ENCODE measurements at regions not wholly inside any gene's neighbourhood (a gene's known extent, or its start where the extent isn't known, plus 50 kb on each side); places are given as distances from the start of the nearest gene placed in this dataset.

GRCh38 chr5:109558952-109559351, 130.8 kb upstream of the MAN2A1 start:
- TF ChIP-seq, protein P1, sequence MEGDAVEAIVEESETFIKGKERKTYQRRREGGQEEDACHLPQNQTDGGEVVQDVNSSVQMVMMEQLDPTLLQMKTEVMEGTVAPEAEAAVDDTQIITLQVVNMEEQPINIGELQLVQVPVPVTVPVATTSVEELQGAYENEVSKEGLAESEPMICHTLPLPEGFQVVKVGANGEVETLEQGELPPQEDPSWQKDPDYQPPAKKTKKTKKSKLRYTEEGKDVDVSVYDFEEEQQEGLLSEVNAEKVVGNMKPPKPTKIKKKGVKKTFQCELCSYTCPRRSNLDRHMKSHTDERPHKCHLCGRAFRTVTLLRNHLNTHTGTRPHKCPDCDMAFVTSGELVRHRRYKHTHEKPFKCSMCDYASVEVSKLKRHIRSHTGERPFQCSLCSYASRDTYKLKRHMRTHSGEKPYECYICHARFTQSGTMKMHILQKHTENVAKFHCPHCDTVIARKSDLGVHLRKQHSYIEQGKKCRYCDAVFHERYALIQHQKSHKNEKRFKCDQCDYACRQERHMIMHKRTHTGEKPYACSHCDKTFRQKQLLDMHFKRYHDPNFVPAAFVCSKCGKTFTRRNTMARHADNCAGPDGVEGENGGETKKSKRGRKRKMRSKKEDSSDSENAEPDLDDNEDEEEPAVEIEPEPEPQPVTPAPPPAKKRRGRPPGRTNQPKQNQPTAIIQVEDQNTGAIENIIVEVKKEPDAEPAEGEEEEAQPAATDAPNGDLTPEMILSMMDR (IDR thresholded peaks at IDR 0.05): no peak
- no peak for TF ChIP-seq POLR2AphosphoS5 (IDR thresholded peaks at IDR 0.05)
- no peak for TF ChIP-seq POLR2A (IDR thresholded peaks at IDR 0.05)
